Uterus (tissue), 3 donors: ENCODE measurements at regions not wholly inside any gene's neighbourhood (a gene's known extent, or its start where the extent isn't known, plus 50 kb on each side); places are given as distances from the start of the nearest gene placed in this dataset.
A peak's percentile ranks its signal among the peaks of the same experiment; 100 is the strongest.

Experiments used
- DNase-seq, 2 donors: peaks; one replicate each; pipeline ENCODE4 v3.0.0-alpha.2; 2019 to 2020
- H3K27ac ChIP-seq, 2 donors: fragments of 200-600 bp; sonication (generic); 1 replicate in 1 of 2; 2 replicates in 1 of 2; pipeline ENCODE4 v1.5.1; 2016 to 2018
- H3K27me3 ChIP-seq, 2 donors: fragments of 200-600 bp; sonication (generic); one replicate each; pipeline ENCODE4 v1.5.1; 2018 to 2019; ENCODE audit warnings: control low read depth in 1 of 2
- H3K36me3 ChIP-seq, 2 donors: fragments of 200-600 bp; sonication (generic); one replicate each; pipeline ENCODE4 v1.5.1; 2019; ENCODE audit warnings: control low read depth in 1 of 2
- H3K4me1 ChIP-seq, 2 donors: fragments of 200-600 bp; sonication (generic); one replicate each; pipeline ENCODE4 v1.5.1; 2018 to 2019; ENCODE audit warnings: control low read depth in 1 of 2
- H3K4me3 ChIP-seq, 2 donors: fragments of 200-600 bp; sonication (generic); 1 replicate in 1 of 2; 2 replicates in 1 of 2; pipeline ENCODE4 v1.5.1; 2018 to 2019; ENCODE audit warnings: mild to moderate bottlenecking in 1 of 2
- H3K9me3 ChIP-seq, 2 donors: fragments of 200-600 bp; sonication (generic); one replicate each; pipeline ENCODE4 v1.5.1; 2019; ENCODE audit warnings: control low read depth in 1 of 2
- CTCF ChIP-seq, 4 experiments: fragments of 200-600 bp in 2 of 4; fragments of 450-650 bp in 2 of 4; sonication (generic) in 2 of 4; IDR thresholded peaks; one replicate each; pipeline ENCODE4 v1.5.1; 2016 to 2019; ENCODE audit warnings: antibody characterized with exemption in 4 of 4, mild to moderate bottlenecking in 2 of 4, moderate library complexity in 1 of 4
- POLR2A ChIP-seq, 2 donors: fragments of 450-650 bp; IDR thresholded peaks; one replicate each; pipeline ENCODE4 v1.6.1; 2016; ENCODE audit warnings: antibody characterized with exemption in 2 of 2, mild to moderate bottlenecking in 1 of 2, moderate library complexity in 1 of 2
- intact Hi-C: fragments of 100-400 bp; cut with DNase I; formaldehyde crosslinking; loops from one replicate; pipeline ENCODE4 v1.15.1; 2023; ENCODE audit warnings: low total_unique reads
- donor health status: DM: yes; HTN: yes; CAD: no.

GRCh38 chr2:12548906-12549305, 167.8 kb upstream of the TRIB2 start:
- Histone ChIP-seq H3K36me3 (no peaks in the 10 kb centered on the region), H3K9me3 (no peaks in the 10 kb centered on the region), H3K27ac (no peak overlapping the region), H3K4me1 (no peaks in the 10 kb centered on the region), H3K4me3 (no peak overlapping the region), H3K27me3 (no peaks in the 10 kb centered on the region)
- intact Hi-C loops, result no loop called here
- TF ChIP-seq CTCF (IDR thresholded peaks at IDR 0.05) (no peak), POLR2A (IDR thresholded peaks at IDR 0.05) (no peak)
- DNase-seq, result no peak

GRCh38 chr2:12549641-12550040, 167.1 kb upstream of the TRIB2 start:
- intact Hi-C loops, result no loop called here
- no peaks in the 10 kb centered on the region for H3K27me3 ChIP-seq
- no peaks in the 10 kb centered on the region for H3K36me3 ChIP-seq
- no peaks in the 10 kb centered on the region for H3K4me1 ChIP-seq
- no peak overlapping the region for H3K4me3 ChIP-seq
- TF ChIP-seq POLR2A (IDR thresholded peaks at IDR 0.05), result no peak
- TF ChIP-seq CTCF (IDR thresholded peaks at IDR 0.05), result no peak
- no peak overlapping the region for H3K27ac ChIP-seq
- DNase-seq, result no peak
- H3K9me3 ChIP-seq, result no peaks in the 10 kb centered on the region

GRCh38 chr2:12552092-12552491, 164.6 kb upstream of the TRIB2 start:
- Histone ChIP-seq H3K4me3 (no peak overlapping the region), H3K36me3 (no peaks in the 10 kb centered on the region), H3K4me1 (peaks cover 5 to 6% of the 10 kb centered on the region in 2 donors), H3K9me3 (no peaks in the 10 kb centered on the region), H3K27ac (no peak overlapping the region), H3K27me3 (no peaks in the 10 kb centered on the region)
- no peak for DNase-seq
- TF ChIP-seq POLR2A (IDR thresholded peaks at IDR 0.05) (no peak), CTCF (IDR thresholded peaks at IDR 0.05) (no peak)
- intact Hi-C loops, result no loop called here

- intact Hi-C loops, result no loop called here
- Histone ChIP-seq H3K4me3 (no peak overlapping the region), H3K9me3 (no peaks in the 10 kb centered on the region), H3K4me1 (peaks cover 5 to 6% of the 10 kb centered on the region in 2 donors), H3K27me3 (no peaks in the 10 kb centered on the region), H3K36me3 (no peaks in the 10 kb centered on the region), H3K27ac (peak overlapping the region; percentile 70 to 77)
- no peak for DNase-seq
- no peak for TF ChIP-seq CTCF (IDR thresholded peaks at IDR 0.05)
- TF ChIP-seq POLR2A (IDR thresholded peaks at IDR 0.05), result no peak
These were observed 162.3 kb upstream of the TRIB2 start for GRCh38 chr2:12554224-12555011.

- TF ChIP-seq POLR2A (IDR thresholded peaks at IDR 0.05), result no peak
- peak in 2 of 4 experiments; percentile 8 to 26 for TF ChIP-seq CTCF (IDR thresholded peaks at IDR 0.05)
These were observed 161.6 kb upstream of the TRIB2 start for GRCh38 chr2:12555012-12555645.

More at GRCh38 chr2:12555012-12555645, 161.6 kb upstream of the TRIB2 start:
- DNase-seq, result no peak
- Histone ChIP-seq H3K27me3 (no peaks in the 10 kb centered on the region), H3K27ac (peak overlapping the region; percentile 70 to 77), H3K9me3 (no peaks in the 10 kb centered on the region), H3K4me3 (no peak overlapping the region), H3K36me3 (no peaks in the 10 kb centered on the region), H3K4me1 (peaks cover 5 to 6% of the 10 kb centered on the region in 2 donors)
- intact Hi-C loops, result no loop called here
